H1 (cell line): ENCODE measurements at regions not wholly inside any gene's neighbourhood (a gene's known extent, or its start where the extent isn't known, plus 50 kb on each side); places are given as distances from the start of the nearest gene placed in this dataset.

Source experiments
- CTCF ChIA-PET: fragments of 300-600 bp; sonication (Branson Sonifier 250); formaldehyde crosslinking; loops from one replicate; lab custom pipeline; 2021; ENCODE audit not compliant: partially characterized antibody; lab: Charles Lee
- POLR2A ChIA-PET: fragments of 300-600 bp; sonication (Branson Sonifier 250); formaldehyde crosslinking; loops from one replicate; lab custom pipeline; 2021; ENCODE audit warnings: inconsistent platforms; ENCODE audit not compliant: partially characterized antibody; lab: Charles Lee
- DNase-seq, 2 experiments: peaks; one replicate each; pipeline versions ENCODE4 v3.0.0 to v3.0.0-alpha.2; 2010 to 2022; ENCODE audit warnings: low spot score in 2 of 2, low read depth in 1 of 2, mixed read lengths in 1 of 2
- FAIRE-seq: peaks from 2 replicates; lab custom pipeline; 2011; peaks lifted over from hg19 to GRCh38; lab: Jason Lieb, UNC
- H2AFZ ChIP-seq: 2 replicates; pipeline ENCODE4 v1.8.1; 2012; ENCODE audit warnings: low read length, inconsistent platforms
- H2AK5ac ChIP-seq: 2 replicates; pipeline ENCODE4 v1.6.1; 2013; ENCODE audit warnings: low read depth, low read length
- H2BK120ac ChIP-seq: replicated peaks from 2 replicates; pipeline ENCODE3; 2013; ENCODE audit warnings: low read depth, low read length, inconsistent platforms
- H2BK12ac ChIP-seq: 2 replicates; pipeline ENCODE4 v1.6.1; 2013; ENCODE audit warnings: low read depth, low read length
- H2BK15ac ChIP-seq: 2 replicates; pipeline ENCODE4 v1.6.1; 2013; ENCODE audit warnings: low read length
- H2BK20ac ChIP-seq: 2 replicates; pipeline ENCODE4 v1.6.1; 2013; ENCODE audit warnings: low read length
- H2BK5ac ChIP-seq: 2 replicates; pipeline ENCODE4 v1.6.1; 2013; ENCODE audit warnings: low read depth, low read length
- H3K14ac ChIP-seq: 2 replicates; pipeline ENCODE4 v1.6.1; 2013; ENCODE audit warnings: inconsistent platforms; ENCODE audit not compliant: insufficient read length
- H3K18ac ChIP-seq: 2 replicates; pipeline ENCODE4 v1.6.1; 2013; ENCODE audit warnings: low read length; ENCODE audit errors: extremely low read depth
- H3K23ac ChIP-seq: 2 replicates; pipeline ENCODE4 v1.6.1; 2013; ENCODE audit warnings: inconsistent platforms; ENCODE audit not compliant: insufficient read length
- H3K23me2 ChIP-seq: 2 replicates; pipeline ENCODE4 v1.6.1; 2013; ENCODE audit warnings: low read depth, low read length
- H3K27ac ChIP-seq: 2 replicates; pipeline ENCODE4 v1.6.1; 2011; ENCODE audit warnings: low read depth, low read length, inconsistent platforms
- H3K27me3 ChIP-seq, 4 experiments: replicated peaks in 1 of 4; 1 replicate in 1 of 4; 2 replicates in 3 of 4; pipeline versions ENCODE4 v1.6.1 to v1.8.1; 2011 to 2013; ENCODE audit warnings: low read length in 3 of 4, mild to moderate bottlenecking in 3 of 4, inconsistent platforms in 2 of 4, mixed read lengths in 2 of 4, moderate library complexity in 1 of 4; ENCODE audit not compliant: control insufficient read depth in 3 of 4, insufficient read depth in 3 of 4; ENCODE audit errors: extremely low read depth in 1 of 4
- H3K36me3 ChIP-seq, 4 experiments: 2 replicates each; pipeline versions ENCODE4 v1.6.1 to v1.8.1; 2011 to 2013; ENCODE audit warnings: mild to moderate bottlenecking in 4 of 4, low read length in 3 of 4, moderate library complexity in 2 of 4, control low read depth in 1 of 4, inconsistent platforms in 1 of 4; ENCODE audit not compliant: insufficient read depth in 4 of 4, control insufficient read depth in 2 of 4
- H3K4ac ChIP-seq: replicated peaks from 2 replicates; pipeline ENCODE3; 2013; ENCODE audit warnings: low read length, low read depth, mixed read lengths, inconsistent platforms; ENCODE audit not compliant: insufficient read length
- H3K4me1 ChIP-seq, 4 experiments: replicated peaks in 1 of 4; 1 replicate in 1 of 4; 2 replicates in 3 of 4; pipeline versions ENCODE4 v1.6.1 to v1.8.1; 2011 to 2013; ENCODE audit warnings: low read length in 3 of 4, inconsistent platforms in 2 of 4, mixed read lengths in 1 of 4; ENCODE audit not compliant: insufficient read depth in 4 of 4, control insufficient read depth in 3 of 4
- H3K4me2 ChIP-seq, 2 experiments: 2 replicates each; pipeline versions ENCODE4 v1.6.1 to v1.8.1; 2011 to 2013; ENCODE audit warnings: low read depth in 2 of 2, low read length in 2 of 2, control low read depth in 1 of 2, inconsistent platforms in 1 of 2, mild to moderate bottlenecking in 1 of 2; ENCODE audit not compliant: insufficient read depth in 1 of 2
- H3K4me3 ChIP-seq, 4 experiments: fragments of 200-600, 300-600 bp in 1 of 4; sonication (generic), shearing (Covaris generic), sonication (Bioruptor Twin) in 1 of 4; 2 replicates each; pipeline versions ENCODE4 v1.5.1 to v1.8.1; 2011 to 2016; ENCODE audit warnings: low read length in 4 of 4, low read depth in 3 of 4, control low read depth in 2 of 4, inconsistent platforms in 2 of 4, mild to moderate bottlenecking in 2 of 4, mixed read lengths in 1 of 4, moderate library complexity in 1 of 4; ENCODE audit not compliant: insufficient read depth in 2 of 4; ENCODE audit errors: extremely low read depth in 1 of 4
- H3K56ac ChIP-seq: replicated peaks from 2 replicates; pipeline ENCODE3; 2013; ENCODE audit warnings: low read depth, mild to moderate bottlenecking, mixed read lengths, low read length, inconsistent platforms; ENCODE audit not compliant: insufficient read length
- H3K79me1 ChIP-seq: 2 replicates; pipeline ENCODE4 v1.6.1; 2013; ENCODE audit warnings: low read depth, low read length, control low read depth
- H3K79me2 ChIP-seq, 2 experiments: 2 replicates each; pipeline versions ENCODE4 v1.6.1 to v1.8.1; 2012 to 2013; ENCODE audit warnings: low read length in 2 of 2, mild to moderate bottlenecking in 2 of 2, inconsistent platforms in 1 of 2; ENCODE audit not compliant: insufficient read depth in 2 of 2, control insufficient read depth in 1 of 2
- H3K9ac ChIP-seq, 4 experiments: replicated peaks in 1 of 4; 1 replicate in 1 of 4; 2 replicates in 3 of 4; pipeline versions ENCODE4 v1.6.1 to v1.8.1; 2011 to 2013; ENCODE audit warnings: low read depth in 3 of 4, low read length in 3 of 4, control low read depth in 2 of 4, mild to moderate bottlenecking in 2 of 4, moderate library complexity in 2 of 4, inconsistent platforms in 1 of 4; ENCODE audit errors: extremely low read depth in 1 of 4
- H3K9me3 ChIP-seq, 2 experiments: 2 replicates each; pipeline versions ENCODE4 v1.6.1 to v1.8.1; 2012 to 2013; ENCODE audit warnings: mild to moderate bottlenecking in 2 of 2, moderate library complexity in 2 of 2, control low read depth in 1 of 2, inconsistent platforms in 1 of 2, low read depth in 1 of 2, low read length in 1 of 2, mixed read lengths in 1 of 2; ENCODE audit not compliant: insufficient read depth in 2 of 2
- H4K20me1 ChIP-seq, 2 experiments: replicated peaks in 1 of 2; 2 replicates each; pipeline versions ENCODE3 to v1.8.1; 2011 to 2013; ENCODE audit warnings: inconsistent platforms in 2 of 2, low read length in 2 of 2, mild to moderate bottlenecking in 1 of 2; ENCODE audit not compliant: insufficient read depth in 2 of 2, control insufficient read depth in 1 of 2
- H4K5ac ChIP-seq: 2 replicates; pipeline ENCODE4 v1.6.1; 2013; ENCODE audit warnings: low read length, low read depth, mixed read lengths, inconsistent platforms; ENCODE audit not compliant: insufficient read length
- H4K8ac ChIP-seq: 2 replicates; pipeline ENCODE4 v1.8.0; 2013; ENCODE audit warnings: mild to moderate bottlenecking, moderate library complexity, low read length, inconsistent platforms; ENCODE audit not compliant: insufficient read depth; ENCODE audit errors: extremely low read depth
- H4K91ac ChIP-seq: replicated peaks from 2 replicates; pipeline ENCODE3; 2013; ENCODE audit warnings: low read length, mixed read lengths, inconsistent platforms; ENCODE audit not compliant: insufficient read length
- CBX8 ChIP-seq: fragments of 300-800, 300-1000 bp; sonication (generic); IDR thresholded peaks from 2 replicates; pipeline ENCODE4 v1.7.1; 2016; ENCODE audit warnings: low read depth, low read length, borderline replicate concordance
- CEBPB ChIP-seq: IDR thresholded peaks from 2 replicates; pipeline ENCODE4 v1.6.1; 2012; ENCODE audit warnings: low read depth, low read length
- CHD1 ChIP-seq: IDR thresholded peaks from 2 replicates; pipeline ENCODE4 v1.6.1; 2012; ENCODE audit warnings: low read depth, low read length, improper control_type of control experiment
- GTF2F1 ChIP-seq: IDR thresholded peaks from 2 replicates; pipeline ENCODE4 v1.6.1; 2012; ENCODE audit warnings: low read depth, low read length, improper control_type of control experiment, borderline replicate concordance
- MAFK ChIP-seq: IDR thresholded peaks from 2 replicates; pipeline ENCODE4 v1.6.1; 2012; ENCODE audit warnings: low read depth, mild to moderate bottlenecking, improper control_type of control experiment, low read length
- POU5F1 ChIP-seq: IDR thresholded peaks from 2 replicates; pipeline ENCODE4 v1.6.1; 2011; ENCODE audit warnings: low read depth, mild to moderate bottlenecking, low read length, moderate library complexity
- RAD21 ChIP-seq, 2 experiments: IDR thresholded peaks in 1 of 2; conservative IDR thresholded peaks in 1 of 2; 2 replicates each; pipeline ENCODE4 v1.6.1; 2011; ENCODE audit warnings: low read depth in 2 of 2, low read length in 2 of 2, improper control_type of control experiment in 1 of 2, inconsistent platforms in 1 of 2, mild to moderate bottlenecking in 1 of 2, moderate library complexity in 1 of 2
- SIX5 ChIP-seq: IDR thresholded peaks from 2 replicates; pipeline ENCODE4 v1.6.1; 2011; ENCODE audit warnings: mild to moderate bottlenecking, low read depth, low read length
- WGBS, 2 experiments: shearing (Covaris generic) in 1 of 2; methylation state at CpG; one replicate each; pipeline versions ENCODE4 v1.1.6 to v1.1.7; 2013 to 2015; ENCODE audit warnings: low lambda C conversion rate in 2 of 2, mixed read lengths in 2 of 2, inconsistent platforms in 1 of 2, low coverage in 1 of 2, missing lambda C conversion rate in 1 of 2; ENCODE audit not compliant: insufficient replicate concordance in 2 of 2, insufficient coverage in 1 of 2, insufficient read length in 1 of 2; ENCODE audit errors: extremely low coverage in 1 of 2, missing lambda C conversion rate in 1 of 2; 5-methylcytosine and 5-hydroxymethylcytosine counted together
- TF ChIP-seq, protein P1 (sequence below): IDR thresholded peaks from 2 replicates; pipeline ENCODE4 v1.6.1; 2011; ENCODE audit warnings: low read length, improper control_type of control experiment
- TF ChIP-seq, protein P2 (sequence below), 3 experiments: IDR thresholded peaks; 1 replicate in 2 of 3; 2 replicates in 1 of 3; pipeline versions ENCODE4 v1.5.1 to v1.6.1; 2011; ENCODE audit warnings: low read length in 3 of 3, mild to moderate bottlenecking in 3 of 3, inconsistent platforms in 2 of 3, low read depth in 1 of 3, moderate library complexity in 1 of 3; ENCODE audit not compliant: insufficient read depth in 1 of 3; ENCODE audit errors: control extremely low read depth in 1 of 3

- Histone ChIP-seq H2BK15ac (no peak overlapping the region), H2BK120ac (no peak overlapping the region), H3K4me2 (no peak overlapping the region), H3K9ac (no peak overlapping the region), H3K36me3 (no peaks in the 10 kb centered on the region), H4K20me1 (peaks cover 1 to 2% of the 10 kb centered on the region in 2 experiments), H3K79me1 (no peaks in the 10 kb centered on the region; the same call in 1 of the 2 replicates), H3K79me2 (peaks cover 0 to 7% of the 10 kb centered on the region in 2 experiments; a peak in 1 of 4 replicates), H2BK20ac (no peak overlapping the region), H3K56ac (no peak overlapping the region), H3K4me3 (no peak overlapping the region), H2BK5ac (no peak overlapping the region), H3K4me1 (peaks cover 0 to 2% (median 0%) of the 10 kb centered on the region in 4 experiments; a peak in 1 of 7 replicates), H3K9me3 (no peaks in the 10 kb centered on the region), H3K4ac (no peak overlapping the region), H2AK5ac (no peak overlapping the region), H4K91ac (no peak overlapping the region), H2BK12ac (no peak overlapping the region), H4K8ac (no peak overlapping the region), H2AFZ (no peak overlapping the region), H3K18ac (no peak overlapping the region), H3K14ac (no peak overlapping the region), H3K27me3 (no peaks in the 10 kb centered on the region), H3K27ac (no peak overlapping the region), H3K23me2 (no peaks in the 10 kb centered on the region), H3K23ac (no peak overlapping the region), H4K5ac (no peak overlapping the region)
- no peak for FAIRE-seq
- CTCF ChIA-PET, result interaction anchor here (1.2 kb wide), 1 partner anchor 29 kb away, joined by 3 read pairs; no protein-coding TSS in a partner anchor
- 85% methylated on average over 2 of the region's 2 CpGs; no CpG with 5 or more reads in 1 of the 2 experiments for WGBS, 2 experiments
- POLR2A ChIA-PET, result no interaction called here
- DNase-seq, result no peak
- TF ChIP-seq CHD1 (no peak), CEBPB (no peak), POU5F1 (no peak), GTF2F1 (no peak), CBX8 (no peak), RAD21 (IDR thresholded peaks at IDR 0.05 in 1 of 2, conservative IDR thresholded peaks at IDR 0.05 in 1 of 2; ENCODE audit: low read depth in 2 of 2, low read length in 2 of 2) (no peak), SIX5 (no peak), MAFK (no peak)
- TF ChIP-seq, protein P1, sequence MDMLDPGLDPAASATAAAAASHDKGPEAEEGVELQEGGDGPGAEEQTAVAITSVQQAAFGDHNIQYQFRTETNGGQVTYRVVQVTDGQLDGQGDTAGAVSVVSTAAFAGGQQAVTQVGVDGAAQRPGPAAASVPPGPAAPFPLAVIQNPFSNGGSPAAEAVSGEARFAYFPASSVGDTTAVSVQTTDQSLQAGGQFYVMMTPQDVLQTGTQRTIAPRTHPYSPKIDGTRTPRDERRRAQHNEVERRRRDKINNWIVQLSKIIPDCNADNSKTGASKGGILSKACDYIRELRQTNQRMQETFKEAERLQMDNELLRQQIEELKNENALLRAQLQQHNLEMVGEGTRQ, result no peak
- TF ChIP-seq, protein P2, sequence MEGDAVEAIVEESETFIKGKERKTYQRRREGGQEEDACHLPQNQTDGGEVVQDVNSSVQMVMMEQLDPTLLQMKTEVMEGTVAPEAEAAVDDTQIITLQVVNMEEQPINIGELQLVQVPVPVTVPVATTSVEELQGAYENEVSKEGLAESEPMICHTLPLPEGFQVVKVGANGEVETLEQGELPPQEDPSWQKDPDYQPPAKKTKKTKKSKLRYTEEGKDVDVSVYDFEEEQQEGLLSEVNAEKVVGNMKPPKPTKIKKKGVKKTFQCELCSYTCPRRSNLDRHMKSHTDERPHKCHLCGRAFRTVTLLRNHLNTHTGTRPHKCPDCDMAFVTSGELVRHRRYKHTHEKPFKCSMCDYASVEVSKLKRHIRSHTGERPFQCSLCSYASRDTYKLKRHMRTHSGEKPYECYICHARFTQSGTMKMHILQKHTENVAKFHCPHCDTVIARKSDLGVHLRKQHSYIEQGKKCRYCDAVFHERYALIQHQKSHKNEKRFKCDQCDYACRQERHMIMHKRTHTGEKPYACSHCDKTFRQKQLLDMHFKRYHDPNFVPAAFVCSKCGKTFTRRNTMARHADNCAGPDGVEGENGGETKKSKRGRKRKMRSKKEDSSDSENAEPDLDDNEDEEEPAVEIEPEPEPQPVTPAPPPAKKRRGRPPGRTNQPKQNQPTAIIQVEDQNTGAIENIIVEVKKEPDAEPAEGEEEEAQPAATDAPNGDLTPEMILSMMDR (IDR thresholded peaks at IDR 0.05; ENCODE audit: control extremely low read depth in 1 of 3, insufficient read depth in 1 of 3, low read depth in 1 of 3, low read length in 3 of 3), result no peak
Observed at GRCh38 chr19:46962030-46962570, 57.5 kb upstream of the NPAS1 start.
